MM.1S (cell line): ENCODE measurements at regions not wholly inside any gene's neighbourhood (a gene's known extent, or its start where the extent isn't known, plus 50 kb on each side); places are given as distances from the start of the nearest gene placed in this dataset.

Experiments
- EZH2 ChIP-seq: fragments of 300-600 bp; sonication (generic); optimal IDR thresholded peaks from 2 replicates; pipeline ENCODE3; 2017; ENCODE audit warnings: low read depth, mild to moderate bottlenecking, antibody characterized with exemption, low read length, mixed read lengths
- EZH2phosphoT487 ChIP-seq: fragments of 300-600 bp; sonication (generic); IDR thresholded peaks from 2 replicates; pipeline ENCODE4 v1.6.1; 2018; ENCODE audit warnings: antibody characterized with exemption, low read length
- TF ChIP-seq, protein P1 (sequence below): fragments of 300-600 bp; sonication (generic); IDR thresholded peaks from 2 replicates; pipeline ENCODE4 v1.5.1; 2016; ENCODE audit warnings: antibody characterized with exemption, low read length, mixed read lengths

DNA sequence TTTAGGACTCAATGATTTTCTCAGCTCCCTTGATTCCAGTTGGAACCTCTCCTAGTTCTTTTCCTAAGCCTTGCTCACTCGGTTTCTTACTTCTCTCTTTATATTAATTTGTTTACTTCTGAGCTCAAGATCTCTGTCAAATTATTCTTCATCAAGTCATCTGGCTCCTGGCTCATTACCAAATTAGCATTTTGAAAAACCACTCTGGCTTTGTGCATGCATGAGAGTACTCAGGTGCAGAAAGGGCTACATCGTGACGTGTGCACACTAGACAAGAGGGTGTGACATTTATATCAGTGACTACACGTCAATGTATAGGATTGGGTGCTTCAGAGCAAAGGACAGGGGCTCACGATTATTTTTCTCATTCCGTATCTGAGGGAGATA lies 645.7 kb upstream of the DPP6 start:
- TF ChIP-seq, protein P1, sequence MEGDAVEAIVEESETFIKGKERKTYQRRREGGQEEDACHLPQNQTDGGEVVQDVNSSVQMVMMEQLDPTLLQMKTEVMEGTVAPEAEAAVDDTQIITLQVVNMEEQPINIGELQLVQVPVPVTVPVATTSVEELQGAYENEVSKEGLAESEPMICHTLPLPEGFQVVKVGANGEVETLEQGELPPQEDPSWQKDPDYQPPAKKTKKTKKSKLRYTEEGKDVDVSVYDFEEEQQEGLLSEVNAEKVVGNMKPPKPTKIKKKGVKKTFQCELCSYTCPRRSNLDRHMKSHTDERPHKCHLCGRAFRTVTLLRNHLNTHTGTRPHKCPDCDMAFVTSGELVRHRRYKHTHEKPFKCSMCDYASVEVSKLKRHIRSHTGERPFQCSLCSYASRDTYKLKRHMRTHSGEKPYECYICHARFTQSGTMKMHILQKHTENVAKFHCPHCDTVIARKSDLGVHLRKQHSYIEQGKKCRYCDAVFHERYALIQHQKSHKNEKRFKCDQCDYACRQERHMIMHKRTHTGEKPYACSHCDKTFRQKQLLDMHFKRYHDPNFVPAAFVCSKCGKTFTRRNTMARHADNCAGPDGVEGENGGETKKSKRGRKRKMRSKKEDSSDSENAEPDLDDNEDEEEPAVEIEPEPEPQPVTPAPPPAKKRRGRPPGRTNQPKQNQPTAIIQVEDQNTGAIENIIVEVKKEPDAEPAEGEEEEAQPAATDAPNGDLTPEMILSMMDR: no peak
- TF ChIP-seq EZH2phosphoT487 (no peak), EZH2 (no peak)
